ENCODE measurements at regions not wholly inside any gene's neighbourhood (a gene's known extent, or its start where the extent isn't known, plus 50 kb on each side); places are given as distances from the start of the nearest gene placed in this dataset.

- TF ChIP-seq CTCF (IDR thresholded peaks at IDR 0.05; ENCODE audit: low read depth, low read length) (no peak), POLR2A (IDR thresholded peaks at IDR 0.05; ENCODE audit: extremely low read depth, insufficient read length) (no peak), MAX (IDR thresholded peaks at IDR 0.05; ENCODE audit: low read depth, low read length) (no peak)
These were observed 57.6 kb upstream of the PRDM8 start for GRCh38 chr4:80139671-80140070.

Measured in NB4 (cell line).